GM12892 (cell line): ENCODE measurements at regions not wholly inside any gene's neighbourhood (a gene's known extent, or its start where the extent isn't known, plus 50 kb on each side); places are given as distances from the start of the nearest gene placed in this dataset.

Source experiments
- DNase-seq: peaks from one replicate; pipeline ENCODE4 v3.0.0; 2011; ENCODE audit not compliant: insufficient read length
- FAIRE-seq: peaks from 2 replicates; lab custom pipeline; 2011; peaks lifted over from hg19 to GRCh38; lab: Jason Lieb, UNC
- POLR2A ChIP-seq: IDR thresholded peaks from 2 replicates; pipeline ENCODE4 v1.6.1; 2011; ENCODE audit warnings: low read depth, low read length, control low read depth
- POLR2AphosphoS5 ChIP-seq: IDR thresholded peaks from 2 replicates; pipeline ENCODE4 v1.6.1; 2011; ENCODE audit warnings: low read depth, low read length, control low read depth
- TAF1 ChIP-seq: IDR thresholded peaks from 2 replicates; pipeline ENCODE4 v1.6.1; 2011; ENCODE audit warnings: low read depth, mild to moderate bottlenecking, control low read depth, low read length, borderline replicate concordance

DNA sequence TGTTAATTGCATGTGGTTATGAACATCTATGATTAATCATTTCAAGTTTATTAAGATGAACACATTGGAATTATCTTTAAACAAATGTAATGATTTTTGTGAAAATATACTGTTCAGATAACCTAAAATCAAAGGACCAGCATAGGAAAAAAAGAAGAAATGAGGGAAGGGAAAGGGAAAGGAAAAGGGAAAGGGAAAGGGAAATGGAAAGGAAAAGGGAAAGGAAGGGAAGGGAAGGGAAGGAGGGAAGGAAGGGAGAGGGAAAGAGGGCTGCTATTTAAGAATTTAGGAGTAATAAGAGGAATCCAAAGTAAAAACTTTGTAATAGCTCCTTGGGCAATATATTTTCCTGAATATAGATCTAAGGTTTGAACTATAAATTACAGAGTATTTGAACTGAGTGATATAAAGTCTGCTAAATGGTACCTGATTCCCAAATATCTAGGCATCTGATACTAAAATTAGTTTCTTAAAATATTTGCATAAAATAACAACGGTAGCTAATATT, 726.3 kb downstream of the EPHA4 start:
- TF ChIP-seq POLR2AphosphoS5 (no peak), POLR2A (no peak), TAF1 (no peak)
- DNase-seq: no peak
- no peak for FAIRE-seq

DNA sequence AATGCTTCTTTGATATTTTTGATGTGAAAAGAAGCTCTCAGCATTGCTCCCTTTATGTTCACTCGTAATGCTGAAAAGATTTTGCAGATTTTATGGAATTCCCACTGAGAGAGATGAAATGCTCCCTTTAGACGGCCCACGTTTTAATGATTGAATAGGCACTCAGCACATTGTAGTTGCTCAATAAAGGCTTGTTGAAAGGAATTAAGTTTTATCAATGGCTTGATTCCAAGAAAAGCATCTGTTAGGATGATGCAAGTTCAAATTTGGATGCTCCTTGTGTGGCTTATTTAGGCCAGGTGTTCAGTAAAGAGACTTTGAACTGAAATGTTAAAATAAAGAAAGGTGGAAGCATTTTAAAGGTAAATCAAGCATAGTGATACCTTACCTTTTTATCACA, 725.1 kb downstream of the EPHA4 start:
- FAIRE-seq: no peak
- TF ChIP-seq POLR2AphosphoS5 (no peak), POLR2A (no peak), TAF1 (no peak)
- no peak for DNase-seq

DNA sequence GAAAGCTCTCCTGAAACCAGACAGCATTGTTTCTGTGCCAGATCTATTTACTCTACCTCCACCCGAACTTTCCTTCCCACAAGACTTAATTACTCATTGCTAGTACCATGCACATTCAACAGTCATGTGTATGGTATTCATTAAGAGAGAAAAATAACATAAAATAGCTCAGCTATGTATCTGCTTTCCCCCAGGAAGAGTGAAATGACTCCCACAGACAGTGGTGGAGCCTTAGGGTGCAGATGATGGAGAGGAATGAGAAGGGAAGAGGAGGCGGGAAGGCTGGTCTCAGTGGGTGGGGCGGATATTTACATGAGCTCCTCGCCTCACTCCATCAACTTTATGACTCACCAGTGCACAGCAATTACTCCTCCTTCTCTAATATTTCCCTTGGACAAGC, 724.5 kb downstream of the EPHA4 start:
- no peak for FAIRE-seq
- DNase-seq: no peak
- no peak for TF ChIP-seq POLR2AphosphoS5
- no peak for TF ChIP-seq POLR2A
- no peak for TF ChIP-seq TAF1

DNA sequence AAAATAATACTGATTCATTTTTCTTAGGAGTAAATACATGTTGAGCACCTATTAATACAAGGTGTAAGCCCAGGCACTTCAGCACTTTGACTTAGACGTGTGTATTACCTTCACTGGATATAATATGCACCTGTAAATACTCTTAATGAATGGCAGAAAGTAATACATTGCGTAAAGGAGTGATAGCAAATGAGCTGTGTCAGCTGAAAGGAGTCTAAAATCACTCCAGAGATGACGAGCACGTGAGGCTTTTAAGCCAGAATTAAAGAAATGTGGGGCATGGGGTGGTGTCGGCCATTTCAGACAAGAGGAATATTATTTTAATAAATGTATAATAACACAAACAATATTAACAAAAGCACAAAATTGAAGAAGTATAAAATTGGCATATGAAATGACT, 722.7 kb downstream of the EPHA4 start:
- DNase-seq: no peak
- TF ChIP-seq POLR2AphosphoS5 (no peak), TAF1 (no peak), POLR2A (no peak)
- FAIRE-seq: no peak

DNA sequence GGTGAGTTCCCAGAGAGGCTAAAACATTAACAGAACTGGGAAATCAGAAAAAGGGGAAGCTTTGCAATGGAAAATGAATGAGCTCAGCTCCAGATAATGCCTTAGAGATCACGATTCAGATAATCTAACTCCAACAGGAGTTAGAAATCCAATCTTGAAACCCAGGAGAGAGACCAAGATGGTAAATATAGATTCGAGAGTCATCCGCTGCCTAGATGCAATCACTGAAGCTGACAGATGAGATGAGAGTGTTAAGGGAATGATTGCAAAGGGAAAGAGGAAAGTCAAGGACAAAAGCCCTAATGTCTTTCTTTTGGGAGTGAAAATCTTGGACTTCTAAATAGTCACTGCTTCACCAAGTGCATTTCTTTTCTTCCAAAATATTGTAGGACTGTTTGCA, 722.0 kb downstream of the EPHA4 start:
- DNase-seq: no peak
- TF ChIP-seq POLR2A (no peak), POLR2AphosphoS5 (no peak), TAF1 (no peak)
- FAIRE-seq: no peak

DNA sequence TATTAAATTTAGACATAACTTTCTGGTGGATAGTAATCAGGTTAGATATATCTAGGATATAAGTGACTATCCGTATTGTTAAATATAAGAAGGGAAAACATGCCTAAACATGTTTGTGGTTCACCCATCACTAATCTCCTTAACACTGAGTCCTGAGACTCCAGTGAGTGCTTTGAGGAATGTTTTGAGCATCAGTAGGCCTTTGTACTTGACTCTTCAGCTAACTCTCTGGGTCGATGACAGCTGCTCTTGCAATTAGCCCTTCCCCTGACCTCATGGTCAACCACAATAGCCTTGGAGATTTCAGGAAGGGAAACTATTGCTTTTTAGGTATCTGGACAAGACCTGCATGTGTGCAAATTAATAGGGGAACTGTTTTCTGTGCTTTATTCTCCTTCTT, 716.8 kb downstream of the EPHA4 start:
- FAIRE-seq: no peak
- no peak for TF ChIP-seq POLR2AphosphoS5
- no peak for TF ChIP-seq POLR2A
- no peak for TF ChIP-seq TAF1
- no peak for DNase-seq

DNA sequence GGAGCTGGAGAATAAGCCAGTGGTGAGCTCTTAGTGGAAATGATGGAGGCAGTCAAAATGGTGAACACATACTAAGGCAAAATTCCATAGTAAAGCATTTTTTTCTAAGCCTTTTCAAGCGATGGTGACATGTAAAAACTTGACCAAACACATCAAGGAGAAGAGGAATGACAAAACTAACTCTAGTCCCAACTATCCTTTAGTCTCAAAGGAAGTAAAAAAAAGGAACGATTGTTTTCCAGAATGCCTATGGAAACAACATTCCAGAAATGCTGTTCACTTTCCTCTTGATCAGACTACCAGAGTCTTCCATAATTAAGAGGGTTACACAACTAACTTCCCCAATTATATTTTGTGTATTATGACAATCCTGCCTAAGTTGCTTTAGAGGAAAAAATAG, 715.6 kb downstream of the EPHA4 start:
- FAIRE-seq (no peak), DNase-seq (no peak)
- TF ChIP-seq POLR2AphosphoS5 (no peak), TAF1 (no peak), POLR2A (no peak)

DNA sequence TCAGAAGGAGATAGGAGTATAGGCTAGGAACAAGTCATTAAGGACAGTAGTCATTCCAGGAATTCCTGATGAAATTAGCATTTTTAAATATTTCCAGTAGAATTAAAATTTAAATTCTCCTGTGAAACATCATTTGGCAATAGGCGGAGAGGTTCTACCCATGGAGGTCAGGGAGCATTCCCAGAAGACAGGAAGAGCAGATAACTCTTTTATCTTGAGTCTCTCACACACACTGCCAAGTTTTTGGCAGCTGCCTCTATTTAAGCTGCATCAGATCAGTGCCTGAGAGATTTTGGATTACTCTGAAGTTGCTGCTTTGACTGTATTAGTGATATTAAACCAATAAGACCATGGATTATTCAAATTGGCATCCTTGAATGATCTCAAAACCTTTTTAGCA, 714.7 kb downstream of the EPHA4 start:
- no peak for TF ChIP-seq POLR2AphosphoS5
- no peak for TF ChIP-seq TAF1
- TF ChIP-seq POLR2A: no peak
- FAIRE-seq: no peak
- no peak for DNase-seq

DNA sequence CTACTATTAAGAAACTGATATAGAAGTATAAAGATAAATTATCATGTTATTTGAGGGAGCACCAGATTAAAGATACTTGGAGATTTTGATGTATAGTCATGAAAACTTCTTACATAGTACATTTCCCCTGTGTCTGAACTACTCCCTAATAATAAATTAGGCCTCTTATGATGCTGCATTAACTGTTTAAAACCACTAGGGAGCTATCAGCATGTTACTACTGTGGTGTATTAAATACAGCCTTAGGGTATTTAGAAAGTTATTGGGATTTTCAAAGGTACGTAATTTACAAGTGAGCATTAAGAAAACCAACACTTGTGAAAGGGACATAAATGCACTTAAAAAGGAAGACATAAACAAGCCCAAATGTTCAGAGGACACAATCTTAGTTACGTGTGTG, 714.0 kb downstream of the EPHA4 start:
- FAIRE-seq (no peak), DNase-seq (no peak)
- TF ChIP-seq TAF1 (no peak), POLR2A (no peak), POLR2AphosphoS5 (no peak)

DNA sequence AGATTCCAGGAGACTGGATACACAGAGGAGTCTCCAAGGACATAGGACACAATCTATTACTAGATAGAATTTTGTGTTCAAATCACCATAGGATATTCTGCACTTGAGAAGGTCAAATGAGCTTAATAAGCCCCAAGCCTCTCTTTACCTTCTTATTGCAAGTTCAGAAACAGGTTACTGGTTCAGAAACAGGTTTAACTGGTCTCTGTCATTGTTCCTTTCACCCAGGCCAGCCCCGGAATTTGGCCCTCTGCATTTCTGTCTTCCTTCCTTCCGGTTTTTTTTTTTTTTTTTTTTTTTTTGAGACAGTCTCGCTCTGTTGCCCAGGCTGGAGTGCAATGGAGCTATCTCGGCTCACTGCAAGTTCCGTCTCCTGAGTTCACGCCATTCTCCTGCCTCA, 700.2 kb downstream of the EPHA4 start:
- no peak for DNase-seq
- TF ChIP-seq POLR2AphosphoS5 (no peak), POLR2A (no peak), TAF1 (no peak)
- no peak for FAIRE-seq

DNA sequence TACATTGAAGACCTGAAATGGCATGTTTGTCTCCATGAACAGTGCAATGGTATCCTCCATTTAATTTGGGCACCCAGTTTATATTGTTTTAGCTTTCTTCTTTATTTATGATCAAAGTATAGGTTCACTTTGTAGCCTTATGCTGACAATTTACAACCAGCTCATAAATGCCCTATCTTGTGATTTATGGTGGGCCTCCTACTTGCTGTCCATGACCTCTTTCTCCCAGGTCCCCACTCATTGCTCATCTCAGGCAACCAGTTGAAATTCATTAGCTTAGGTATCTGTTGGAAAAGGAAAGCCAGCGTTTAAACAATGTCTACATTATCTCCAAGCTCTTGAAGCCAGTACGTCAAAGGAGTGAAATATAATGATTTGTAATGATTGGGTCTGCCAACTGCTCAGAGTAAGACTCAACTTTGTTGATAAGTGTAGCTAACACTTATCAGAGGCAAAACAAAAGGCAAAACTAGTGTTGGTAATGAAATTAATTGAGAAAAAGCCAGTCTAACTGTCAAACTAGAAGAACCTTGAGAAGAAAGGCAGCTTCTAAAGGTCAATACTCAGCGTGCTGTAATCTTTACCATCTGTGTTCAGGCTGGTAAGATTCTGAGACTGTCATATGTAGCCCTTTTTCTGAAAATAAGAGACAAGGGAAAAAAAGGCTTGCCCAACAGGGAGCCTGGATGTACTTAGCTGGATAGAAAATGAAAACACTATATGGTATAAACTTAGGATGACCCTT, 695.9 kb downstream of the EPHA4 start:
- DNase-seq (no peak), FAIRE-seq (no peak)
- TF ChIP-seq POLR2AphosphoS5 (no peak), POLR2A (no peak), TAF1 (no peak)

DNA sequence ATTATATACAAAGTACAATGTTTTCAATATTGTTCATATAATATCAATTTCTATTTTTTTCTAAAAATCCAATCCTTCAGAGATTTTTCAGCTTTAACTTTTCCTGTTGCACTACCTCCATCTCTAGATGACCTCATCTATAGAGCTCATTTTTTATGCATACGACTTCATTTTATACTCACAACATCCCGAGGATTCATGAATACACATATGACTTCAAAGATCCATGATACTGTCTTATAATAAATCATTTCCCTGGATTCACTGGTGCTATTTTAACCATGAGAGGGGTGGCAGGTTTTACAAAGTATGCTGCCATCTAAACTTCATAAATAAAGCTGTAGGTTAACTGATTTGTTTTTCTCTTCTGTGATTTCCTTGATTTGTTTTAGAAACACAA, 694.6 kb downstream of the EPHA4 start:
- TF ChIP-seq TAF1 (no peak), POLR2AphosphoS5 (no peak), POLR2A (no peak)
- no peak for DNase-seq

DNA sequence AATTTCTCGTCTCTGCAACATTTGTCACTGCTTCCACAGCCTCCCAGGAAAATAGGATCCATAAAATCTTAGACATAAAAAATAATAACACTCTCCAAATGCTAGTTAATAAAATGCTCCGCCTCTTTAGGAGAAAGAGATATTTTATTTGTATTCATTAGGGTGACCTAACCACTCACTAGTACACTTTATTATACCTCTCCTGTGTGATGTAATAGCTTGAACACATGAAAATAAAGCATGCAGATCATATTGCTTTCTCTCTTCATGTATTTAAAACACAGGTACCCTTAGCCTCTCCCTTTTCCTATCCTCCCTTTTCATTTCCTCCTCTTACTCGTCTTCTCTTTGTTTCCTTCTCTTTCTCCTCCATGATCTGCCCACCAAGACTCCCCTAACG, 694.2 kb downstream of the EPHA4 start:
- DNase-seq (no peak), FAIRE-seq (no peak)
- no peak for TF ChIP-seq POLR2AphosphoS5
- no peak for TF ChIP-seq POLR2A
- TF ChIP-seq TAF1: no peak

More for the DNA sequence above, 694.6 kb downstream of the EPHA4 start:
- FAIRE-seq: no peak
